GM19351 (cell line): ENCODE measurements at regions not wholly inside any gene's neighbourhood (a gene's known extent, or its start where the extent isn't known, plus 50 kb on each side); places are given as distances from the start of the nearest gene placed in this dataset.
A peak's percentile ranks its signal among the peaks of the same experiment; 100 is the strongest.
"Not testable (repeated sequence)": the region's sequence is repeated elsewhere in the genome, so short reads cannot be mapped to it uniquely, and the experiment has no call there.

Experiments used
- ATAC-seq: cut with Tn5 transposase; IDR thresholded peaks from one replicate; pipeline ENCODE4 v1.9.1; 2021; ENCODE audit warnings: mild to moderate bottlenecking, moderate library complexity; ENCODE audit not compliant: unreplicated experiment

GRCh38 chr6:114718716-114719270, 376.0 kb upstream of the HS3ST5 start:
- ATAC-seq, result no peak

GRCh38 chr6:114718186-114718585, 375.4 kb upstream of the HS3ST5 start:
- no peak for ATAC-seq

GRCh38 chr6:114714836-114715507, 372.1 kb upstream of the HS3ST5 start:
- peak; percentile 33 for ATAC-seq

GRCh38 chr6:114713690-114714089, 370.9 kb upstream of the HS3ST5 start:
- peak; percentile 29 for ATAC-seq

GRCh38 chr6:114712129-114712662, 369.4 kb upstream of the HS3ST5 start:
- ATAC-seq, result peak; percentile 42

- no peak for ATAC-seq
Observed at GRCh38 chr6:114707081-114707620, 364.3 kb upstream of the HS3ST5 start.

- no peak for ATAC-seq
Observed at GRCh38 chr6:114690625-114691024, 347.8 kb upstream of the HS3ST5 start.

- no peak for ATAC-seq
Observed at GRCh38 chr6:114659513-114659912, 316.7 kb upstream of the HS3ST5 start.

- no peak for ATAC-seq
Observed at GRCh38 chr6:114651611-114652010, 308.8 kb upstream of the HS3ST5 start.

GRCh38 chr6:114650891-114651290, 308.1 kb upstream of the HS3ST5 start:
- no peak for ATAC-seq

GRCh38 chr6:114649298-114649697, 306.5 kb upstream of the HS3ST5 start:
- ATAC-seq, result no peak

GRCh38 chr6:114648847-114649246, 306.0 kb upstream of the HS3ST5 start:
- ATAC-seq, result no peak

GRCh38 chr6:114638341-114638740, 295.5 kb upstream of the HS3ST5 start:
- ATAC-seq, result no peak

GRCh38 chr6:114634016-114634415, 291.2 kb upstream of the HS3ST5 start:
- no peak for ATAC-seq

- not testable (repeated sequence) for ATAC-seq
Observed at GRCh38 chr6:114626226-114626625, 283.4 kb upstream of the HS3ST5 start.

- ATAC-seq, result no peak
Observed at GRCh38 chr6:114619621-114620200, 276.9 kb upstream of the HS3ST5 start.

- ATAC-seq, result no peak
Observed at GRCh38 chr6:114611696-114612095, 268.9 kb upstream of the HS3ST5 start.

- no peak for ATAC-seq
Observed at GRCh38 chr6:114608091-114608490, 265.3 kb upstream of the HS3ST5 start.

GRCh38 chr6:114605656-114606055, 262.8 kb upstream of the HS3ST5 start:
- ATAC-seq, result no peak

- no peak for ATAC-seq
Observed at GRCh38 chr6:114600381-114600780, 257.6 kb upstream of the HS3ST5 start.

GRCh38 chr6:114595591-114595990, 252.8 kb upstream of the HS3ST5 start:
- ATAC-seq, result no peak

GRCh38 chr6:114595186-114595585, 252.4 kb upstream of the HS3ST5 start:
- ATAC-seq, result no peak
